ENCODE measurements at regions not wholly inside any gene's neighbourhood (a gene's known extent, or its start where the extent isn't known, plus 50 kb on each side); places are given as distances from the start of the nearest gene placed in this dataset.

GRCh38 chr16:85234310-85235204 is 122.3 kb upstream of the CIBAR2 start:
- dilution Hi-C loops (cut with MboI; ENCODE audit: extremely low pct_ligation_motif_present, low sequenced_read_pairs) = no loop called here
- Histone ChIP-seq H3K79me2 (ENCODE audit: control insufficient read depth, insufficient read depth, low read length) (no peaks in the 10 kb centered on the region), H3K9ac (ENCODE audit: control insufficient read depth, extremely low read depth, insufficient read depth, low read length) (no peak overlapping the region), H3K4me3 (ENCODE audit: control insufficient read depth in 2 of 3, extremely low read depth in 1 of 3, insufficient read depth in 2 of 3, low read depth in 1 of 3, low read length in 3 of 3) (no peak overlapping the region), H3K9me3 (ENCODE audit: control insufficient read depth, low read depth, low read length) (no peaks in the 10 kb centered on the region), H3K36me3 (ENCODE audit: control insufficient read depth in 2 of 2, extremely low read depth in 1 of 2, insufficient read depth in 2 of 2, low read length in 2 of 2) (no peaks in the 10 kb centered on the region), H3K9me1 (ENCODE audit: control insufficient read depth, extremely low read depth, insufficient read depth, low read length) (no peaks in the 10 kb centered on the region), H4K20me1 (ENCODE audit: control insufficient read depth, extremely low read depth, insufficient read depth, low read length) (peaks cover 4% of the 10 kb centered on the region), H3K27ac (ENCODE audit: control insufficient read depth, insufficient read depth, low read length) (no peak overlapping the region), H3K4me2 (ENCODE audit: control insufficient read depth, extremely low read depth, insufficient read depth, low read depth, low read length) (no peak overlapping the region), H3K4me1 (ENCODE audit: control insufficient read depth, extremely low read depth, insufficient read depth, low read length) (peaks cover 3% of the 10 kb centered on the region), H2AFZ (ENCODE audit: control insufficient read depth, low read length) (no peak overlapping the region), H3K27me3 (ENCODE audit: control insufficient read depth, extremely low read depth, insufficient read depth, low read length) (peaks cover 36% of the 10 kb centered on the region)
- TF ChIP-seq EZH2 (IDR thresholded peaks at IDR 0.05; ENCODE audit: low read length) = peak; percentile 41
- TF ChIP-seq CTCF (optimal IDR thresholded peaks at IDR 0.05 in 1 of 3, IDR thresholded peaks at IDR 0.05 in 1 of 3, conservative IDR thresholded peaks at IDR 0.05 in 1 of 3; ENCODE audit: extremely low read depth in 1 of 3, insufficient read depth in 2 of 3, low read length in 3 of 3) = no peak
- DNase-seq (ENCODE audit: low read depth, low spot score) (no peak), FAIRE-seq (no peak)

GRCh38 chr16:85235991-85236817 is 123.9 kb upstream of the CIBAR2 start:
- H3K4me3 ChIP-seq (ENCODE audit: control insufficient read depth in 2 of 3, extremely low read depth in 1 of 3, insufficient read depth in 2 of 3, low read depth in 1 of 3, low read length in 3 of 3) = peak overlapping the region in 1 of 3 experiments; percentile 29
- no peak for FAIRE-seq
- H3K4me2 ChIP-seq (ENCODE audit: control insufficient read depth, extremely low read depth, insufficient read depth, low read depth, low read length) = peak overlapping the region; percentile 22

More at GRCh38 chr16:85235991-85236817, 123.9 kb upstream of the CIBAR2 start:
- dilution Hi-C loops (cut with MboI; ENCODE audit: extremely low pct_ligation_motif_present, low sequenced_read_pairs) = no loop called here
- Histone ChIP-seq H4K20me1 (ENCODE audit: control insufficient read depth, extremely low read depth, insufficient read depth, low read length) (peaks cover 4% of the 10 kb centered on the region), H3K9ac (ENCODE audit: control insufficient read depth, extremely low read depth, insufficient read depth, low read length) (no peak overlapping the region), H3K79me2 (ENCODE audit: control insufficient read depth, insufficient read depth, low read length) (no peaks in the 10 kb centered on the region), H3K9me3 (ENCODE audit: control insufficient read depth, low read depth, low read length) (no peaks in the 10 kb centered on the region), H3K36me3 (ENCODE audit: control insufficient read depth in 2 of 2, extremely low read depth in 1 of 2, insufficient read depth in 2 of 2, low read length in 2 of 2) (no peaks in the 10 kb centered on the region), H2AFZ (ENCODE audit: control insufficient read depth, low read length) (no peak overlapping the region), H3K27ac (ENCODE audit: control insufficient read depth, insufficient read depth, low read length) (no peak overlapping the region), H3K4me1 (ENCODE audit: control insufficient read depth, extremely low read depth, insufficient read depth, low read length) (peaks cover 3% of the 10 kb centered on the region), H3K9me1 (ENCODE audit: control insufficient read depth, extremely low read depth, insufficient read depth, low read length) (no peaks in the 10 kb centered on the region), H3K27me3 (ENCODE audit: control insufficient read depth, extremely low read depth, insufficient read depth, low read length) (peaks cover 36% of the 10 kb centered on the region)
- TF ChIP-seq EZH2 (IDR thresholded peaks at IDR 0.05; ENCODE audit: low read length) (no peak), CTCF (optimal IDR thresholded peaks at IDR 0.05 in 1 of 3, IDR thresholded peaks at IDR 0.05 in 1 of 3, conservative IDR thresholded peaks at IDR 0.05 in 1 of 3; ENCODE audit: extremely low read depth in 1 of 3, insufficient read depth in 2 of 3, low read length in 3 of 3) (no peak)
- no peak for DNase-seq (ENCODE audit: low read depth, low spot score)
